ENCODE measurements at regions not wholly inside any gene's neighbourhood (a gene's known extent, or its start where the extent isn't known, plus 50 kb on each side); places are given as distances from the start of the nearest gene placed in this dataset.
A peak's percentile ranks its signal among the peaks of the same experiment; 100 is the strongest.

GRCh38 chr10:78290131-78290750, 256.6 kb downstream of the RPS24 start:
- TF ChIP-seq CTCF (IDR thresholded peaks at IDR 0.05): no peak
- ATAC-seq: no peak
- intact Hi-C loops (cut with DNase I): no loop called here
- no peak for DNase-seq
- no peaks in the 10 kb centered on the region for H3K9me3 ChIP-seq
- no peak overlapping the region for H3K4me3 ChIP-seq
- H3K36me3 ChIP-seq (ENCODE audit: insufficient read depth in 1 of 2, low read depth in 1 of 2): no peaks in the 10 kb centered on the region
- no peak overlapping the region for H3K27ac ChIP-seq
- 79 to 81% (median 79%) methylated on average over 11 of the region's 11 CpGs for WGBS, 3 donors
- H3K4me1 ChIP-seq: peaks cover 12% of the 10 kb centered on the region
- H3K27me3 ChIP-seq (ENCODE audit: insufficient read depth in 3 of 3, low read length in 2 of 3): no peaks in the 10 kb centered on the region

- H3K4me3 ChIP-seq: no peak overlapping the region
- ATAC-seq (no peak), DNase-seq (no peak)
- H3K4me1 ChIP-seq: peaks cover 12% of the 10 kb centered on the region
- H3K27ac ChIP-seq: no peak overlapping the region
- H3K9me3 ChIP-seq: no peaks in the 10 kb centered on the region
- intact Hi-C loops (cut with DNase I): no loop called here
- H3K27me3 ChIP-seq (ENCODE audit: insufficient read depth in 3 of 3, low read length in 2 of 3): no peaks in the 10 kb centered on the region
- 93 to 96% (median 96%) methylated on average over 2 of the region's 2 CpGs for WGBS, 3 donors
- no peak for TF ChIP-seq CTCF (IDR thresholded peaks at IDR 0.05)
- no peaks in the 10 kb centered on the region for H3K36me3 ChIP-seq (ENCODE audit: insufficient read depth in 1 of 2, low read depth in 1 of 2)
Observed at GRCh38 chr10:78291722-78292121, 258.1 kb downstream of the RPS24 start.

GRCh38 chr10:78292250-78292981, 258.8 kb downstream of the RPS24 start:
- no peak overlapping the region for H3K27ac ChIP-seq
- H3K4me1 ChIP-seq: peaks cover 12% of the 10 kb centered on the region
- no peak for DNase-seq
- no peak for ATAC-seq
- H3K27me3 ChIP-seq (ENCODE audit: insufficient read depth in 3 of 3, low read length in 2 of 3): no peaks in the 10 kb centered on the region
- no peak for TF ChIP-seq CTCF (IDR thresholded peaks at IDR 0.05)
- no peaks in the 10 kb centered on the region for H3K9me3 ChIP-seq
- WGBS, 3 donors: 82 to 89% (median 87%) methylated on average over 10 of the region's 10 CpGs
- H3K36me3 ChIP-seq (ENCODE audit: insufficient read depth in 1 of 2, low read depth in 1 of 2): no peaks in the 10 kb centered on the region
- H3K4me3 ChIP-seq: no peak overlapping the region
- intact Hi-C loops (cut with DNase I): no loop called here

- Histone ChIP-seq H3K27me3 (ENCODE audit: insufficient read depth in 3 of 3, low read length in 2 of 3) (no peaks in the 10 kb centered on the region), H3K4me3 (no peak overlapping the region), H3K36me3 (ENCODE audit: insufficient read depth in 1 of 2, low read depth in 1 of 2) (no peaks in the 10 kb centered on the region), H3K9me3 (no peaks in the 10 kb centered on the region), H3K27ac (no peak overlapping the region), H3K4me1 (peaks cover 12% of the 10 kb centered on the region)
- 39 to 41% (median 40%) methylated on average over 11 of the region's 11 CpGs for WGBS, 3 donors
- ATAC-seq (peak; percentile 53 to 81 (median 74)), DNase-seq (no peak)
- no peak for TF ChIP-seq CTCF (IDR thresholded peaks at IDR 0.05)
- intact Hi-C loops (cut with DNase I): no loop called here
Observed at GRCh38 chr10:78292982-78293865, 259.6 kb downstream of the RPS24 start.
